K562 (cell line): ENCODE measurements at regions not wholly inside any gene's neighbourhood (a gene's known extent, or its start where the extent isn't known, plus 50 kb on each side); places are given as distances from the start of the nearest gene placed in this dataset.

Source experiments
- ARID1B ChIP-seq: fragments of 450-650 bp; IDR thresholded peaks from 2 replicates; pipeline ENCODE4 v1.6.1; 2016; ENCODE audit warnings: antibody characterized with exemption, mild to moderate bottlenecking, inconsistent platforms
- ATF2 ChIP-seq: sonication (generic); formaldehyde crosslinking; IDR thresholded peaks from 2 replicates; pipeline ENCODE4 v1.8.1; 2022; ENCODE audit warnings: missing genetic modification reagents
- CBFA2T2 ChIP-seq: fragments of 450-650 bp; conservative IDR thresholded peaks from 2 replicates; pipeline ENCODE4 v1.6.1; 2017; ENCODE audit warnings: mild to moderate bottlenecking
- CREB3 ChIP-seq: fragments of 450-650 bp; conservative IDR thresholded peaks from 2 replicates; pipeline ENCODE4 v1.6.1; 2016; ENCODE audit warnings: missing genetic modification characterization, low read depth, mild to moderate bottlenecking, missing compliant biosample characterization, moderate library complexity
- CREM ChIP-seq: IDR thresholded peaks from 2 replicates; pipeline ENCODE4 v1.6.1; 2014; ENCODE audit warnings: antibody characterized with exemption, low read depth
- ETV6 ChIP-seq, 3 experiments: fragments of 150-350 bp in 1 of 3; sonication (generic) in 1 of 3; formaldehyde crosslinking in 1 of 3; IDR thresholded peaks; 2 replicates each; pipeline versions ENCODE4 v1.6.1 to v1.8.0; 2014 to 2022; ENCODE audit warnings: borderline replicate concordance in 2 of 3, low read depth in 2 of 3, antibody characterized with exemption in 1 of 3, low read length in 1 of 3, mild to moderate bottlenecking in 1 of 3, missing genetic modification reagents in 1 of 3
- FOXM1 ChIP-seq, 2 experiments: fragments of 450-650 bp in 1 of 2; sonication (generic) in 1 of 2; formaldehyde crosslinking in 1 of 2; IDR thresholded peaks; 2 replicates each; pipeline versions ENCODE4 v1.6.1 to v1.9.0; 2017 to 2022; ENCODE audit warnings: low read depth in 2 of 2, mild to moderate bottlenecking in 2 of 2, missing genetic modification reagents in 1 of 2, moderate library complexity in 1 of 2
- HBP1 ChIP-seq: fragments of 450-650 bp; formaldehyde crosslinking; IDR thresholded peaks from 2 replicates; pipeline ENCODE4 v1.4.0; 2022; ENCODE audit warnings: missing genetic modification characterization
- KDM1A ChIP-seq, 2 experiments: fragments of 450-650 bp; IDR thresholded peaks; 2 replicates each; pipeline ENCODE4 v1.6.1; 2016; ENCODE audit warnings: mild to moderate bottlenecking in 2 of 2
- KLF16 ChIP-seq: IDR thresholded peaks from 2 replicates; pipeline ENCODE4 v1.6.1; 2016; ENCODE audit warnings: antibody characterized with exemption
- LCOR ChIP-seq: sonication (generic); formaldehyde crosslinking; IDR thresholded peaks from 2 replicates; pipeline ENCODE4 v1.8.0; 2022; ENCODE audit warnings: mild to moderate bottlenecking, missing genetic modification reagents
- LEF1 ChIP-seq: fragments of 450-650 bp; IDR thresholded peaks from 2 replicates; pipeline ENCODE4 v1.6.1; 2016; ENCODE audit warnings: mild to moderate bottlenecking
- NCOA4 ChIP-seq: fragments of 450-650 bp; IDR thresholded peaks from 2 replicates; pipeline ENCODE4 v1.6.1; 2018; ENCODE audit warnings: mild to moderate bottlenecking; ENCODE audit not compliant: partially characterized antibody
- PYGO2 ChIP-seq: fragments of 450-650 bp; IDR thresholded peaks from 2 replicates; pipeline ENCODE4 v1.6.1; 2016; ENCODE audit warnings: mild to moderate bottlenecking, missing genetic modification characterization, moderate library complexity, missing compliant biosample characterization
- RNF219 ChIP-seq: fragments of 250-450 bp; sonication (Bioruptor Pico); IDR thresholded peaks from 2 replicates; pipeline ENCODE4 v1.5.0; 2022; ENCODE audit warnings: mild to moderate bottlenecking
- SAFB2 ChIP-seq: fragments of 200-400 bp; formaldehyde crosslinking; IDR thresholded peaks from 2 replicates; pipeline ENCODE4 v1.6.1; 2018; ENCODE audit warnings: borderline replicate concordance, low read length, low read depth, moderate library complexity; ENCODE audit not compliant: severe bottlenecking
- STAT5A ChIP-seq: IDR thresholded peaks from 2 replicates; pipeline ENCODE4 v1.6.1; 2012; ENCODE audit warnings: low read length, inconsistent platforms, borderline replicate concordance
- TRIM24 ChIP-seq, 2 experiments: fragments of 450-650 bp; IDR thresholded peaks; 2 replicates each; pipeline ENCODE4 v1.6.1; 2016
- ZBTB7A ChIP-seq: IDR thresholded peaks from 2 replicates; pipeline ENCODE4 v1.6.1; 2011; ENCODE audit warnings: low read depth, mild to moderate bottlenecking, low read length, moderate library complexity, borderline replicate concordance; ENCODE audit not compliant: control insufficient read depth
- ZNF280A ChIP-seq: fragments of 450-650 bp; IDR thresholded peaks from 2 replicates; pipeline ENCODE4 v1.6.1; 2018; ENCODE audit warnings: mild to moderate bottlenecking, low read depth; ENCODE audit not compliant: partially characterized antibody
- ZNF282 ChIP-seq: sonication (generic); formaldehyde crosslinking; IDR thresholded peaks from 2 replicates; pipeline ENCODE4 v1.8.1; 2023; ENCODE audit warnings: missing genetic modification reagents

- no peak for TF ChIP-seq ZNF280A
- TF ChIP-seq STAT5A = peak; percentile 69; the same call in 1 of the 2 replicates
- peak; percentile 62; the same call in 1 of the 2 replicates for TF ChIP-seq FOXM1 (IDR thresholded peaks at IDR 0.05; ENCODE audit: low read depth)
- no peak for TF ChIP-seq FOXM1 (CRISPR knock-in tag; IDR thresholded peaks at IDR 0.05; ENCODE audit: low read depth)
- no peak for TF ChIP-seq ZBTB7A
- peak; percentile 87 for TF ChIP-seq ARID1B
- TF ChIP-seq LEF1 = no peak
- no peak for TF ChIP-seq RNF219 (CRISPR knock-in tag)
- TF ChIP-seq SAFB2 = no peak
- TF ChIP-seq TRIM24 (IDR thresholded peaks at IDR 0.05) = peak; percentile 70 to 75
- no peak for TF ChIP-seq PYGO2 (tag)
- no peak for TF ChIP-seq CREB3 (tag)
- TF ChIP-seq CREM = no peak
- TF ChIP-seq CBFA2T2 = peak; percentile 88
- TF ChIP-seq KDM1A (IDR thresholded peaks at IDR 0.05) = peak; percentile 55; a peak in 2 of 4 replicates
- no peak for TF ChIP-seq HBP1
- no peak for TF ChIP-seq ETV6 (IDR thresholded peaks at IDR 0.05; ENCODE audit: borderline replicate concordance in 1 of 2, low read depth in 2 of 2, low read length in 1 of 2)
- no peak for TF ChIP-seq ETV6 (CRISPR knock-in tag; IDR thresholded peaks at IDR 0.05; ENCODE audit: borderline replicate concordance)
- no peak for TF ChIP-seq LCOR (CRISPR knock-in tag)
- TF ChIP-seq NCOA4 = no peak
- no peak for TF ChIP-seq ATF2 (CRISPR knock-in tag)
- TF ChIP-seq KLF16 = peak; percentile 69; the same call in 1 of the 2 replicates
- no peak for TF ChIP-seq ZNF282 (CRISPR knock-in tag)
Measured at GRCh38 chr5:29568028-29568427, 1625.5 kb upstream of the CDH6 start (continued).
